CD4-positive, alpha-beta T cell treated with Interferon alpha-2 for 1 hour (primary cell): ENCODE measurements at regions not wholly inside any gene's neighbourhood (a gene's known extent, or its start where the extent isn't known, plus 50 kb on each side); places are given as distances from the start of the nearest gene placed in this dataset.
"Not testable (repeated sequence)": the region's sequence is repeated elsewhere in the genome, so short reads cannot be mapped to it uniquely, and the experiment has no call there.

Source experiments
- DNase-seq, 2 donors: peaks; one replicate each; pipeline ENCODE4 v3.0.0-alpha.2; 2020 to 2022

- DNase-seq, result no peak
Measured at GRCh38 chr11:38130514-38130913, 1532.5 kb upstream of the RAG2 start.

- no peak for DNase-seq
Measured at GRCh38 chr11:38123673-38124072, 1525.6 kb upstream of the RAG2 start.

GRCh38 chr11:38116616-38117015 is 1518.6 kb upstream of the RAG2 start:
- DNase-seq, result not testable (repeated sequence)

GRCh38 chr11:38115381-38115780 is 1517.3 kb upstream of the RAG2 start:
- DNase-seq, result not testable (repeated sequence)

GRCh38 chr11:38100836-38101462 is 1502.9 kb upstream of the RAG2 start:
- DNase-seq, result no peak

- DNase-seq, result no peak
Measured at GRCh38 chr11:38095268-38095667, 1497.2 kb upstream of the RAG2 start.

- no peak for DNase-seq
Measured at GRCh38 chr11:38089726-38090125, 1491.7 kb upstream of the RAG2 start.

- DNase-seq, result no peak
Measured at GRCh38 chr11:38060920-38061319, 1462.9 kb upstream of the RAG2 start.

- no peak for DNase-seq
Measured at GRCh38 chr11:38060136-38060535, 1462.1 kb upstream of the RAG2 start.

GRCh38 chr11:38046571-38047135 is 1448.6 kb upstream of the RAG2 start:
- DNase-seq, result no peak

GRCh38 chr11:38043060-38043459 is 1445.0 kb upstream of the RAG2 start:
- no peak for DNase-seq

- DNase-seq, result no peak
Measured at GRCh38 chr11:38038777-38039176, 1440.7 kb upstream of the RAG2 start.

GRCh38 chr11:38019072-38019775 is 1421.2 kb upstream of the RAG2 start:
- DNase-seq, result peak in 1 of 2 donors; percentile 1

- no peak for DNase-seq
Measured at GRCh38 chr11:38014405-38014804, 1416.4 kb upstream of the RAG2 start.

GRCh38 chr11:38013157-38013556 is 1415.1 kb upstream of the RAG2 start:
- no peak for DNase-seq

GRCh38 chr11:38011496-38011895 is 1413.5 kb upstream of the RAG2 start:
- DNase-seq, result no peak

- no peak for DNase-seq
Measured at GRCh38 chr11:38009932-38010331, 1411.9 kb upstream of the RAG2 start.

- no peak for DNase-seq
Measured at GRCh38 chr11:38006466-38006865, 1408.4 kb upstream of the RAG2 start.

GRCh38 chr11:38005597-38005996 is 1407.6 kb upstream of the RAG2 start:
- no peak for DNase-seq

- no peak for DNase-seq
Measured at GRCh38 chr11:37999171-37999570, 1401.1 kb upstream of the RAG2 start.

- DNase-seq, result no peak
Measured at GRCh38 chr11:37995886-37996285, 1397.8 kb upstream of the RAG2 start.

- no peak for DNase-seq
Measured at GRCh38 chr11:37988031-37988430, 1390.0 kb upstream of the RAG2 start.

- DNase-seq, result no peak
Measured at GRCh38 chr11:37984991-37985390, 1387.0 kb upstream of the RAG2 start.

GRCh38 chr11:37978647-37979046 is 1380.6 kb upstream of the RAG2 start:
- DNase-seq, result no peak
